ENCODE measurements at regions not wholly inside any gene's neighbourhood (a gene's known extent, or its start where the extent isn't known, plus 50 kb on each side); places are given as distances from the start of the nearest gene placed in this dataset.

DNA sequence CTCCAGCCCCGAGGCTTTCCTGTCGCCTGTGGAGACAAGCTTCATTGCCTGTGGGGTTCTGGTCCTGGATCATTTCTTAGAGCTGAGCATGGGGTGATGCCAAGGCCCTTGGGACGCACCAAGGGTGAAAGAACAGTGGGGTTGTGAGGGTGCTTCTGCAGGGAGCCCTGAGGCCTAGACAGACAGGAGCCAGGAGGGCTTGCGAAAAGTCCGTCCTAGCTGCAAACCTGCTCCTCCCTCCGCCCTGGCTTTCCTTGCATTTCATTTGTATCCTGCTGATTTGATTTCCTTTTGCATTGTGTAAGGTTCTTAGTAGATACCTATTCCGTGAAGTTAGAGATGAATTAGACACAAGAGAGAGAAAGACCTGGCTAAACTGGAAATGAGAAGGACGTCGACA, 286.9 kb upstream of the C2CD4B start:
- no peak for TF ChIP-seq EZH2 (IDR thresholded peaks at IDR 0.05; ENCODE audit: borderline replicate concordance, insufficient read depth, low read length, poor library complexity, severe bottlenecking)
- no peak for TF ChIP-seq POLR2AphosphoS5 (IDR thresholded peaks at IDR 0.05)
- TF ChIP-seq, protein P1, sequence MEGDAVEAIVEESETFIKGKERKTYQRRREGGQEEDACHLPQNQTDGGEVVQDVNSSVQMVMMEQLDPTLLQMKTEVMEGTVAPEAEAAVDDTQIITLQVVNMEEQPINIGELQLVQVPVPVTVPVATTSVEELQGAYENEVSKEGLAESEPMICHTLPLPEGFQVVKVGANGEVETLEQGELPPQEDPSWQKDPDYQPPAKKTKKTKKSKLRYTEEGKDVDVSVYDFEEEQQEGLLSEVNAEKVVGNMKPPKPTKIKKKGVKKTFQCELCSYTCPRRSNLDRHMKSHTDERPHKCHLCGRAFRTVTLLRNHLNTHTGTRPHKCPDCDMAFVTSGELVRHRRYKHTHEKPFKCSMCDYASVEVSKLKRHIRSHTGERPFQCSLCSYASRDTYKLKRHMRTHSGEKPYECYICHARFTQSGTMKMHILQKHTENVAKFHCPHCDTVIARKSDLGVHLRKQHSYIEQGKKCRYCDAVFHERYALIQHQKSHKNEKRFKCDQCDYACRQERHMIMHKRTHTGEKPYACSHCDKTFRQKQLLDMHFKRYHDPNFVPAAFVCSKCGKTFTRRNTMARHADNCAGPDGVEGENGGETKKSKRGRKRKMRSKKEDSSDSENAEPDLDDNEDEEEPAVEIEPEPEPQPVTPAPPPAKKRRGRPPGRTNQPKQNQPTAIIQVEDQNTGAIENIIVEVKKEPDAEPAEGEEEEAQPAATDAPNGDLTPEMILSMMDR (IDR thresholded peaks at IDR 0.05; ENCODE audit: poor library complexity, severe bottlenecking) = no peak
- TF ChIP-seq EP300 (conservative IDR thresholded peaks at IDR 0.05; ENCODE audit: poor library complexity, severe bottlenecking) = no peak
- TF ChIP-seq RAD21 (conservative IDR thresholded peaks at IDR 0.05) = no peak
